ENCODE measurements at regions not wholly inside any gene's neighbourhood (a gene's known extent, or its start where the extent isn't known, plus 50 kb on each side); places are given as distances from the start of the nearest gene placed in this dataset.

DNA sequence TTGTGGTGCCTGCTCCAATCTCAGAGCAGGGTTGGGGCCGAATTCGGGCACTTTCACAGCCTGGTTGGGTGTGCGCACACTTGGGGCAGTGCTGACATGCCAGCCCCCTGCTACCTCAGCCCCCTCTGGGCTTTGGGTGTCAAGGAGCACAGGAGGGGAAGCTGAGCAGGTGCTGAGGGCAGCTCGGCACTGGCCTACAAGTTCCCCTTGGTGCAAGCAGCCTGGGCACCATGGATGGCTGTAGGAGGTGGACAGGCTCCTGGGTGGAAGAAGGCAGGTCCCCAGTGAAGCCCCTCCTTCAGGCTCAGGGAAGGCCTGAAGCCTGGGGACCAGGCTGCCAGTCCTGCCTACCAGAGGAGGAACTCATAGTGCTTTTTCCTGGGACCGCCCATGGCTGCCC lies 326.6 kb downstream of the NDFIP2 start:
- in situ Hi-C loops (cut with MboI; ENCODE audit: low sequenced_read_pairs), result no loop called here
- Histone ChIP-seq H4K20me1 (ENCODE audit: insufficient read depth, low read length) (no peaks in the 10 kb centered on the region), H3K14ac (replicated peaks; ENCODE audit: low read depth, low read length) (no peak overlapping the region), H3K36me3 (ENCODE audit: control insufficient read depth, insufficient read depth, low read length) (no peaks in the 10 kb centered on the region), H3K27me3 (ENCODE audit: control insufficient read depth, insufficient read depth, low read length) (no peaks in the 10 kb centered on the region), H3K9me3 (ENCODE audit: control insufficient read depth, insufficient read depth, low read length) (no peaks in the 10 kb centered on the region), H3K9me1 (ENCODE audit: insufficient read depth, low read length) (peaks cover 7% of the 10 kb centered on the region; the same call in 1 of the 2 replicates), H3K4me2 (ENCODE audit: low read depth, low read length) (no peak overlapping the region), H4K5ac (ENCODE audit: low read depth, low read length) (no peak overlapping the region), H2AFZ (replicated peaks; ENCODE audit: low read length, poor library complexity) (no peak overlapping the region), H2AK9ac (replicated peaks; ENCODE audit: low read depth, low read length, poor library complexity) (no peak overlapping the region), H2BK20ac (ENCODE audit: low read depth, low read length) (no peak overlapping the region), H3K27ac (ENCODE audit: insufficient read depth, low read length) (no peak overlapping the region), H2BK120ac (ENCODE audit: low read depth, low read length) (no peak overlapping the region), H2BK15ac (ENCODE audit: low read depth, low read length) (no peak overlapping the region), H4K91ac (ENCODE audit: insufficient read depth, low read depth, low read length) (no peak overlapping the region), H3K23ac (ENCODE audit: low read depth, low read length) (no peak overlapping the region), H3K18ac (ENCODE audit: low read depth, low read length) (no peak overlapping the region), H3K56ac (ENCODE audit: extremely low read depth, insufficient read depth, low read length) (no peak overlapping the region), H3K4me1 (ENCODE audit: control insufficient read depth, insufficient read depth, low read length) (peaks cover 8% of the 10 kb centered on the region), H3K4ac (ENCODE audit: low read depth, low read length) (no peak overlapping the region), H3K4me3 (ENCODE audit: insufficient read depth, low read depth, low read length) (no peak overlapping the region), H3K79me1 (ENCODE audit: low read depth in 1 of 2, low read length in 2 of 2) (no peaks in the 10 kb centered on the region), H4K8ac (ENCODE audit: low read depth in 2 of 2, low read length in 2 of 2) (no peak overlapping the region), H2AK5ac (ENCODE audit: low read depth, low read length) (no peak overlapping the region), H2BK5ac (ENCODE audit: low read depth, low read length, poor library complexity, severe bottlenecking) (no peak overlapping the region), H3K9ac (ENCODE audit: low read depth, low read length) (no peak overlapping the region)
- ATAC-seq (ENCODE audit: low read depth) (no peak), DNase-seq (no peak)
- dilution Hi-C loops (cut with HindIII; ENCODE audit: low sequenced_read_pairs, unreplicated experiment), result no loop called here
- intact Hi-C loops (cut with micrococcal nuclease), result no loop called here
- ChIA-PET CTCF (no interaction called here), POLR2A (ENCODE audit: unreplicated experiment) (no interaction called here)
- TF ChIP-seq RAD21 (IDR thresholded peaks at IDR 0.05; ENCODE audit: low read length), result no peak
- TF ChIP-seq NFE2L2 (IDR thresholded peaks at IDR 0.05; ENCODE audit: low read depth, low read length), result no peak
- no peak for TF ChIP-seq MAZ (IDR thresholded peaks at IDR 0.05; ENCODE audit: borderline replicate concordance, low read depth, low read length)
- TF ChIP-seq, protein P1, sequence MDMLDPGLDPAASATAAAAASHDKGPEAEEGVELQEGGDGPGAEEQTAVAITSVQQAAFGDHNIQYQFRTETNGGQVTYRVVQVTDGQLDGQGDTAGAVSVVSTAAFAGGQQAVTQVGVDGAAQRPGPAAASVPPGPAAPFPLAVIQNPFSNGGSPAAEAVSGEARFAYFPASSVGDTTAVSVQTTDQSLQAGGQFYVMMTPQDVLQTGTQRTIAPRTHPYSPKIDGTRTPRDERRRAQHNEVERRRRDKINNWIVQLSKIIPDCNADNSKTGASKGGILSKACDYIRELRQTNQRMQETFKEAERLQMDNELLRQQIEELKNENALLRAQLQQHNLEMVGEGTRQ (IDR thresholded peaks at IDR 0.05; ENCODE audit: low read depth, low read length), result no peak
- TF ChIP-seq BHLHE40 (IDR thresholded peaks at IDR 0.05; ENCODE audit: low read depth, low read length), result no peak
- TF ChIP-seq RFX5 (IDR thresholded peaks at IDR 0.05; ENCODE audit: low read depth, low read length), result no peak
- TF ChIP-seq CEBPB (IDR thresholded peaks at IDR 0.05; ENCODE audit: low read depth, low read length), result no peak
- TF ChIP-seq ELK1 (IDR thresholded peaks at IDR 0.05; ENCODE audit: borderline replicate concordance, low read depth, low read length), result no peak
- TF ChIP-seq RCOR1 (IDR thresholded peaks at IDR 0.05; ENCODE audit: insufficient replicate concordance, low read length), result no peak
- TF ChIP-seq POLR2A (IDR thresholded peaks at IDR 0.05; ENCODE audit: low read depth, low read length), result no peak
- no peak for TF ChIP-seq FOS (IDR thresholded peaks at IDR 0.05; ENCODE audit: low read depth, low read length)
- no peak for TF ChIP-seq CTCF (conservative IDR thresholded peaks at IDR 0.05; ENCODE audit: low read depth, low read length)
- TF ChIP-seq MXI1 (IDR thresholded peaks at IDR 0.05; ENCODE audit: borderline replicate concordance, low read depth, low read length), result no peak
- no peak for TF ChIP-seq MAFK (IDR thresholded peaks at IDR 0.05; ENCODE audit: low read depth, low read length)
- WGBS, 2 experiments (ENCODE audit: extremely low coverage in 2 of 2, insufficient read length in 1 of 2), result 0% methylated on average over 1 of the region's 5 CpGs; no CpG with 5 or more reads in 1 of the 2 experiments
- no TSS peak for BruUV-seq (replicated peaks)

Measured in IMR-90 (cell line).